GM23338 (cell line): ENCODE measurements at regions not wholly inside any gene's neighbourhood (a gene's known extent, or its start where the extent isn't known, plus 50 kb on each side); places are given as distances from the start of the nearest gene placed in this dataset.
A peak's percentile ranks its signal among the peaks of the same experiment; 100 is the strongest.

Experiments used
- ATAC-seq: fragments of 200-7000 bp; cut with Tn5 transposase; 3 replicates; pipeline ENCODE4 v1.9.1; 2020
- DNase-seq: peaks from one replicate; pipeline ENCODE4 v3.0.0-alpha.2; 2015; ENCODE audit warnings: low spot score
- H2AFZ ChIP-seq: fragments of 200-600 bp; sonication (generic); 2 replicates; pipeline ENCODE4 v1.8.0; 2016; ENCODE audit warnings: antibody characterized with exemption, mild to moderate bottlenecking, moderate library complexity
- H3F3A ChIP-seq: fragments of 200-600 bp; sonication (generic); replicated peaks from 2 replicates; pipeline ENCODE4 v1.8.0; 2017; ENCODE audit warnings: antibody characterized with exemption, mixed run types, low read depth
- H3K27ac ChIP-seq: fragments of 200-600 bp; sonication (generic); 2 replicates; pipeline ENCODE4 v1.6.1; 2016; ENCODE audit warnings: low read depth
- H3K27me3 ChIP-seq: fragments of 200-600 bp; sonication (generic); 2 replicates; pipeline ENCODE4 v1.8.0; 2016; ENCODE audit warnings: mild to moderate bottlenecking, mixed run types, moderate library complexity; ENCODE audit not compliant: insufficient read depth
- H3K36me3 ChIP-seq: fragments of 200-600 bp; sonication (generic); 2 replicates; pipeline ENCODE4 v1.8.0; 2016; ENCODE audit warnings: mild to moderate bottlenecking; ENCODE audit not compliant: insufficient read depth
- H3K4me1 ChIP-seq: fragments of 200-600 bp; sonication (generic); 2 replicates; pipeline ENCODE4 v1.8.0; 2016; ENCODE audit warnings: mild to moderate bottlenecking, moderate library complexity; ENCODE audit not compliant: insufficient read depth
- H3K4me2 ChIP-seq: fragments of 200-600 bp; sonication (generic); 2 replicates; pipeline ENCODE4 v1.7.1; 2017; ENCODE audit warnings: mixed run types
- H3K4me3 ChIP-seq: fragments of 200-600 bp; sonication (generic); 2 replicates; pipeline ENCODE4 v1.6.1; 2016; ENCODE audit warnings: mixed run types
- H3K79me2 ChIP-seq: fragments of 200-600 bp; sonication (generic); replicated peaks from 2 replicates; pipeline ENCODE4 v1.8.0; 2017; ENCODE audit warnings: mild to moderate bottlenecking; ENCODE audit not compliant: insufficient read depth
- H3K9me2 ChIP-seq: fragments of 200-600 bp; sonication (generic); 2 replicates; pipeline ENCODE4 v1.8.0; 2017; ENCODE audit not compliant: insufficient read depth
- H4K20me1 ChIP-seq: fragments of 200-600 bp; sonication (generic); replicated peaks from 2 replicates; pipeline ENCODE4 v1.8.0; 2017; ENCODE audit warnings: mild to moderate bottlenecking; ENCODE audit not compliant: insufficient read depth
- H3K27ac Mint-ChIP-seq: 2 replicates; pipeline ENCODE4 v1.8.0; 2020; ENCODE audit warnings: inconsistent platforms, mild to moderate bottlenecking, moderate library complexity, mixed read lengths
- H3K27me3 Mint-ChIP-seq: 3 replicates; pipeline ENCODE4 v1.8.0; 2022; ENCODE audit warnings: low read depth, mild to moderate bottlenecking, moderate library complexity, mixed read lengths, inconsistent platforms; ENCODE audit not compliant: insufficient read depth, poor library complexity
- H3K36me3 Mint-ChIP-seq: 3 replicates; pipeline ENCODE4 v1.8.0; 2021; ENCODE audit warnings: low read depth, mild to moderate bottlenecking, inconsistent platforms, moderate library complexity, mixed read lengths
- H3K4me1 Mint-ChIP-seq: 3 replicates; pipeline ENCODE4 v1.8.0; 2020; ENCODE audit warnings: mild to moderate bottlenecking, inconsistent platforms, mixed read lengths
- H3K4me3 Mint-ChIP-seq: 3 replicates; pipeline ENCODE4 v1.8.0; 2021; ENCODE audit warnings: moderate library complexity, mild to moderate bottlenecking, inconsistent platforms, mixed read lengths
- H3K9me3 Mint-ChIP-seq: 3 replicates; pipeline ENCODE4 v1.8.0; 2020; ENCODE audit warnings: moderate library complexity, mild to moderate bottlenecking, inconsistent platforms, mixed read lengths
- CREB1 ChIP-seq: fragments of 250-450 bp; sonication (Bioruptor Pico); IDR thresholded peaks from 2 replicates; pipeline ENCODE4 v1.5.0; 2020; ENCODE audit warnings: low read depth, mild to moderate bottlenecking, moderate library complexity
- EZH2phosphoT487 ChIP-seq: fragments of 200-600 bp; sonication (generic); IDR thresholded peaks from one replicate; pipeline ENCODE4 v1.8.1; 2018; ENCODE audit warnings: antibody characterized with exemption; ENCODE audit not compliant: unreplicated experiment
- JUNB ChIP-seq: IDR thresholded peaks from one replicate; pipeline ENCODE4 v1.6.1; 2016; ENCODE audit warnings: antibody characterized with exemption; ENCODE audit not compliant: unreplicated experiment
- NANOG ChIP-seq: IDR thresholded peaks from 2 replicates; pipeline ENCODE4 v1.6.1; 2016; ENCODE audit warnings: antibody characterized with exemption, borderline replicate concordance
- POLR2AphosphoS5 ChIP-seq: IDR thresholded peaks from 2 replicates; pipeline ENCODE4 v1.6.1; 2016; ENCODE audit warnings: antibody characterized with exemption, low read depth
- STAT1 ChIP-seq: IDR thresholded peaks from one replicate; pipeline ENCODE4 v1.6.1; 2016; ENCODE audit warnings: antibody characterized with exemption; ENCODE audit not compliant: unreplicated experiment
- ZNF114 ChIP-seq: fragments of 250-450 bp; sonication (Bioruptor Pico); IDR thresholded peaks from 2 replicates; pipeline ENCODE4 v1.5.0; 2020; ENCODE audit warnings: mild to moderate bottlenecking, moderate library complexity
- ZNF331 ChIP-seq: fragments of 250-450 bp; sonication (Bioruptor Pico); IDR thresholded peaks from 2 replicates; pipeline ENCODE4 v1.5.0; 2020; ENCODE audit warnings: low read depth, mild to moderate bottlenecking, moderate library complexity
- TF ChIP-seq, protein P1 (sequence below), 2 experiments: fragments of 200-600 bp in 1 of 2; sonication (generic) in 1 of 2; conservative IDR thresholded peaks; 2 replicates each; pipeline versions ENCODE4 v1.5.1 to v1.6.1; 2016 to 2017; ENCODE audit warnings: antibody characterized with exemption in 2 of 2, low read depth in 2 of 2, mild to moderate bottlenecking in 2 of 2, moderate library complexity in 1 of 2
- TF ChIP-seq, protein P2 (sequence below): IDR thresholded peaks from one replicate; pipeline ENCODE4 v1.6.1; 2018; ENCODE audit warnings: antibody characterized with exemption; ENCODE audit not compliant: unreplicated experiment

DNA sequence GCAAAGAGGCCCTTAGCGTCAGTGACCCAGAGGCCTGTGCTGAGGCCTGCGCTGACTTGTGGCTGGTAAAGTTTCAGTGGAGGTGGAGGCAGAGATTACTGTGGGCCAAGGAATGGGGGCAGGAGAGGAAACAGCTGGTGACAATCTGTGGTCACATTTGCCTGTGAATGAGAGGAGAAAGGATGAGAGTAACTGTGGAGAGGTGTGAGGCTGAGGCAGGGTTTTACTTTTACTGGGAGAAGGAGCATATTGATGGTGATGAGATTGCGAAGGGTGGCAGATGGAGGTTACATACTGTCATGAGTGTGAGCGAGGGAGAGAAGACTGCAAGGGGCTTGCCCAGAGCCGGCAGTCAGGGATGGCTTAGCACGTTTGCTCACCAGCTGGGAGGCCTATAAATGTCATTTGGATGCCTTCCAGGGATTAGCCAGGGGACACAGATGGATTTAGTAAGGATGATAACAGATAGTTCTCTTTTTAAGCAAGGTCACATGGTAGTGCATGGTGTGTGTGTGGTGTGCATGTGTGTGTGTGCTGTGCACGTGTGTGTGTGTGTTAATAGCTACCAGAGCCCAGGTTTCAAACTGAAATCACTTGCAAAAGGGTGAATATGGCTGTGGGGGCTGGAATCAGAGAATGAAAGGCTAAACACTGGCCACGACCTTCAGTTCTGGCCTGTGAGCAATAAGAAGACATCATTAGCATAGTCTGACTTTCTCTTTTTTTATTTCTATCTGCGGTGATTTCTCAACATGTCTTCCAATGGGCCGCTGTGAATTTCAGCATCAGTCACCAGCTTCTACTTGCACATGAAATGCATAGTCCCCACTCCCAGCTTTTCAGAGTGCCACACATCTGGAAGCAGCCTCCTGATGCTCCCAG is 291.5 kb upstream of the ZNF32 start:
- Histone ChIP-seq H3K4me2 (no peak overlapping the region), H4K20me1 (no peaks in the 10 kb centered on the region), H3K27me3 (no peaks in the 10 kb centered on the region), H3K79me2 (no peaks in the 10 kb centered on the region), H2AFZ (0 out of 2 replicates have a peak overlapping the region, but pooled peaks have one; percentile 7), H3K4me3 (no peak overlapping the region), H3K4me1 (no peaks in the 10 kb centered on the region), H3K9me2 (no peaks in the 10 kb centered on the region), H3K27ac (no peak overlapping the region), H3K36me3 (no peaks in the 10 kb centered on the region), H3F3A (no peaks in the 10 kb centered on the region)
- Mint-ChIP-seq H3K36me3 (no peaks in the 10 kb centered on the region; the same call in 2 of the 3 replicates), H3K27me3 (peaks cover 3% of the 10 kb centered on the region), H3K4me1 (peaks cover 7% of the 10 kb centered on the region), H3K9me3 (peaks cover 15% of the 10 kb centered on the region), H3K4me3 (no peak overlapping the region), H3K27ac (no peak overlapping the region)
- DNase-seq: no peak
- TF ChIP-seq STAT1: no peak
- TF ChIP-seq POLR2AphosphoS5: no peak
- TF ChIP-seq, protein P1, sequence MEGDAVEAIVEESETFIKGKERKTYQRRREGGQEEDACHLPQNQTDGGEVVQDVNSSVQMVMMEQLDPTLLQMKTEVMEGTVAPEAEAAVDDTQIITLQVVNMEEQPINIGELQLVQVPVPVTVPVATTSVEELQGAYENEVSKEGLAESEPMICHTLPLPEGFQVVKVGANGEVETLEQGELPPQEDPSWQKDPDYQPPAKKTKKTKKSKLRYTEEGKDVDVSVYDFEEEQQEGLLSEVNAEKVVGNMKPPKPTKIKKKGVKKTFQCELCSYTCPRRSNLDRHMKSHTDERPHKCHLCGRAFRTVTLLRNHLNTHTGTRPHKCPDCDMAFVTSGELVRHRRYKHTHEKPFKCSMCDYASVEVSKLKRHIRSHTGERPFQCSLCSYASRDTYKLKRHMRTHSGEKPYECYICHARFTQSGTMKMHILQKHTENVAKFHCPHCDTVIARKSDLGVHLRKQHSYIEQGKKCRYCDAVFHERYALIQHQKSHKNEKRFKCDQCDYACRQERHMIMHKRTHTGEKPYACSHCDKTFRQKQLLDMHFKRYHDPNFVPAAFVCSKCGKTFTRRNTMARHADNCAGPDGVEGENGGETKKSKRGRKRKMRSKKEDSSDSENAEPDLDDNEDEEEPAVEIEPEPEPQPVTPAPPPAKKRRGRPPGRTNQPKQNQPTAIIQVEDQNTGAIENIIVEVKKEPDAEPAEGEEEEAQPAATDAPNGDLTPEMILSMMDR (conservative IDR thresholded peaks at IDR 0.05; ENCODE audit: low read depth in 2 of 2): no peak
- no peak for TF ChIP-seq NANOG
- TF ChIP-seq ZNF331 (CRISPR knock-in tag): no peak
- no peak for TF ChIP-seq ZNF114
- TF ChIP-seq JUNB: no peak
- TF ChIP-seq CREB1: no peak
- TF ChIP-seq, protein P2, sequence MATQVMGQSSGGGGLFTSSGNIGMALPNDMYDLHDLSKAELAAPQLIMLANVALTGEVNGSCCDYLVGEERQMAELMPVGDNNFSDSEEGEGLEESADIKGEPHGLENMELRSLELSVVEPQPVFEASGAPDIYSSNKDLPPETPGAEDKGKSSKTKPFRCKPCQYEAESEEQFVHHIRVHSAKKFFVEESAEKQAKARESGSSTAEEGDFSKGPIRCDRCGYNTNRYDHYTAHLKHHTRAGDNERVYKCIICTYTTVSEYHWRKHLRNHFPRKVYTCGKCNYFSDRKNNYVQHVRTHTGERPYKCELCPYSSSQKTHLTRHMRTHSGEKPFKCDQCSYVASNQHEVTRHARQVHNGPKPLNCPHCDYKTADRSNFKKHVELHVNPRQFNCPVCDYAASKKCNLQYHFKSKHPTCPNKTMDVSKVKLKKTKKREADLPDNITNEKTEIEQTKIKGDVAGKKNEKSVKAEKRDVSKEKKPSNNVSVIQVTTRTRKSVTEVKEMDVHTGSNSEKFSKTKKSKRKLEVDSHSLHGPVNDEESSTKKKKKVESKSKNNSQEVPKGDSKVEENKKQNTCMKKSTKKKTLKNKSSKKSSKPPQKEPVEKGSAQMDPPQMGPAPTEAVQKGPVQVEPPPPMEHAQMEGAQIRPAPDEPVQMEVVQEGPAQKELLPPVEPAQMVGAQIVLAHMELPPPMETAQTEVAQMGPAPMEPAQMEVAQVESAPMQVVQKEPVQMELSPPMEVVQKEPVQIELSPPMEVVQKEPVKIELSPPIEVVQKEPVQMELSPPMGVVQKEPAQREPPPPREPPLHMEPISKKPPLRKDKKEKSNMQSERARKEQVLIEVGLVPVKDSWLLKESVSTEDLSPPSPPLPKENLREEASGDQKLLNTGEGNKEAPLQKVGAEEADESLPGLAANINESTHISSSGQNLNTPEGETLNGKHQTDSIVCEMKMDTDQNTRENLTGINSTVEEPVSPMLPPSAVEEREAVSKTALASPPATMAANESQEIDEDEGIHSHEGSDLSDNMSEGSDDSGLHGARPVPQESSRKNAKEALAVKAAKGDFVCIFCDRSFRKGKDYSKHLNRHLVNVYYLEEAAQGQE: no peak
- no peak for TF ChIP-seq EZH2phosphoT487
- no peak for ATAC-seq
